SIG-M5 (cell line): ENCODE measurements at regions not wholly inside any gene's neighbourhood (a gene's known extent, or its start where the extent isn't known, plus 50 kb on each side); places are given as distances from the start of the nearest gene placed in this dataset.
A peak's percentile ranks its signal among the peaks of the same experiment; 100 is the strongest.
"Not testable (repeated sequence)": the region's sequence is repeated elsewhere in the genome, so short reads cannot be mapped to it uniquely, and the experiment has no call there.

ENCODE experiments used
- DNase-seq: peaks from one replicate; lab custom pipeline; 2025; lab: John Stamatoyannopoulos, UW

DNA sequence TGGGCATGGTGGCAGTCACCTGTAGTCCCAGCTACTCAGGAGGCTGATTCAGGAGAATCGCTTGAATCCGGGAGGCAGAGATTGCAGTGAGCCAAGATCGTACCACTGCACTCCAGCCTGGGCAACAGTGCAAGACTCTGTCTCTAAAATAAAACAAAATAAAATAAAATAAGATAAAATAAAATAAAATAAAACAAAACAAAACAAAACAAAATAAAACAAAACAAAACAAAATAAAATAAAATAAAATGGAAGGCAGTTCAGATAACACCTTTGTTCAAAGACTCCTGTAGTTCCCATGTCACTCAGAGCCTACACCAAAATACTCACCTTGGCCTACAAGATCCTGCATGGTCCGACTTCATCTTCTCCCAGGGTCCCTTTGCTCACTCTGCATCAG is 61.3 kb downstream of the SYF2 start:
- not testable (repeated sequence) for DNase-seq

- no peak for DNase-seq
Observed at GRCh38 chr1:25170439-25170838, 61.9 kb downstream of the SYF2 start.

DNA sequence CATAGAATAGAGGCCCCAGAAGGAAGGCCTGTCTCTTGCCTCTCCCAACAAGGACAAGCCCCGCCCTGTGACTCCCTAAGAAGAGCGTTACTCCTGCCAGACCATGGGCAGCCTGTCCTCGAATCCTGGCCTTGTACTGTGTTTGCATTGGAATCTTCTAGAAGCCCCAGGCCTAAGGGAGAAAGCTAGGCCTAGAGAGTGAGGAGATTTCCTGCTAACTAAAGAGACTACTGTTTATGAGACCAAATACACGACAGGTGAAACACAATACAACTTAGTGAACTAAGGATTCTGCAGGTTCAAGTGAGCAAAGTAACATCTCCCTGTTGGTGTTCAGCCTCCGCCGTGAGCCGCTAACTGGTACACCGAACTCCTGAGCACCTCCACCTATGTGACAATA is 62.7 kb downstream of the SYF2 start:
- DNase-seq, result no peak

DNA sequence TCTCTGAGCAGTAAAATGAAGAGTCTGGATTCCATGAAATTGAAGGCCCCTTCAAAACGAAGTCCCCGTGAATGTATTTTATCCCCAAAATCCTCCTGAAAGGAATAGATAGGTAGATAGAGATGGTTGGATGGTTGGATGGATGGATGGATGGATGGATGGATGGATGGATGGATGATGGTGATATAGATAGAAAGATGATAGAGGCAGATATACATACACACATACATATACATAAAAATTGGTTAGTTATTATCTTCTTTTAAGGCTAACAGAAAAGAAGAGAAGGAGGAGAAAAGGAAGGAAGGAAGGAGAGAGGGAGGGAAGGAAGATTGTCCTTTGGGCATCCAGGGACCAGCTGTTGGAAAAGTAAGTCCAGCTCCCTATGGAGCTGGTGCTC is 63.1 kb downstream of the SYF2 start:
- no peak for DNase-seq

GRCh38 chr1:25168193-25169071 is 63.9 kb downstream of the SYF2 start:
- DNase-seq, result no peak

GRCh38 chr1:25167269-25168192 is 64.8 kb downstream of the SYF2 start:
- DNase-seq, result no peak

- no peak for DNase-seq
Observed at GRCh38 chr1:25166847-25167246, 65.5 kb downstream of the SYF2 start.

DNA sequence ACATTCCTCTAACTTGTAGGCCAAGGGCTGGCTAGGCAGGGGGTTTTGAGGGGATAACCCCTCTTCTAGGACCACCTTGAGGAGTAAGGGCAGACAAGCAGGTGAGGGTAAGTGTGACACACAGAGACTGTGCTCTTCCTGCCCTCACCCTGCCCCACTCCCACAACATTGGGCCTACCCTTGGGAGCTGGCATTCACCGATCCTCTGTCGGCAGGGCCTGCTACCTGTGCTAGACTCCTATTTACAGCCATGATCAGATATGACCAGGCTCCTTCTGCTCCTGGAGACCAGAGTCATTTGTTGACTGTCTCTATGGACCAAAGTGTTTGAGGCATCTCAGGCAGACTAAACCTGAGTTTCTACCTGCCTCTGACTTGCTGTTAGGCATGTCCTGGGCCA is 68.3 kb downstream of the SYF2 start:
- DNase-seq, result no peak

DNA sequence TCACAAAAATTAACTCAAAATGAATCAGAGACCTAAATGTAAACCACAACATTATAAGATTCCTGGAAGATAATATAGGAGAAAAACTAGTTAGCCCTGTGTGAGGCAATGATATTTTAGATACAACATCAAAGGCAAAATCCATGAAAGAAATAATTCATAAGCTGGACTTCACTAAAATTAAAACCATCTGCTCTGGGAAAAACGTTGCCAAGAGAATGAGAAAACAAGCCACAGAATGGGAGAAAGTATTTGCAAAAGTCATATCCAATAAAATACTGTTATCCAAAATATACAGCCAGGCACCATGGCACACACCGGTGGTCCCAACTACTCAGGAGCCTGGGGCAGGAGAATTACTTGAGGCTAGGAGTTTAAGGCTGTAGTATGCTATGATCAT is 70.3 kb downstream of the SYF2 start:
- DNase-seq, result no peak

- no peak for DNase-seq
Observed at GRCh38 chr1:25157846-25158245, 74.5 kb downstream of the SYF2 start.

- no peak for DNase-seq
Observed at GRCh38 chr1:25150985-25151495, 81.3 kb downstream of the SYF2 start.

DNA sequence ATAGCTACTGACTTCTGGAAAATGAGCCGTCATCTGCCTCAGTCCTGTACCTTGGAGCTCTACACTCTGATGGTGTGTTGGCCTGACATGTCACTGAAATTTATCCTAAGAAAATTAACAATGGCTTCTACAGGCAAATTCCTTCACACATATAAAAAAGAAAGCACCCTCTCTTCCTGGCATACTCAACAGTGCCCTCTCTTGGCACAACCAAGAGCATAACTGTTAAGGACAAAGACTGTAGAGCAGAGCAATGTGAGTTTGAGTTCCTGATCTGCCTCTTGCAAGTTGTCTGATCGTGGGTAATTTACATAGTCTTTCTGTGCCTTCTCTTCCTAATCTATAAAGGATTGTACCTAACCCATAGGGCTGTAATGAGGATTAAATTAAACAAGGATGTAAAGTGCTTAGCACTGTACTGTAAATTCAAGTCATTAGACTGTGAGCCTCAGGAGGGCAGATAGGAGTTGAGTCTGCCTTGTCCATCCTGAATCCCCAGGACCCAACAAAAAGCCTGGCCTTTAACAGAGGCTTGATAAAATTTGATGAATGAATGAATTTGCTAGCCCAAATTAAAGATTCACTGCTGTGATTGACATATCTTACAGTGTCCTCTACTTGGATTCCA is 83.5 kb downstream of the SYF2 start:
- DNase-seq, result peak; percentile 17

DNA sequence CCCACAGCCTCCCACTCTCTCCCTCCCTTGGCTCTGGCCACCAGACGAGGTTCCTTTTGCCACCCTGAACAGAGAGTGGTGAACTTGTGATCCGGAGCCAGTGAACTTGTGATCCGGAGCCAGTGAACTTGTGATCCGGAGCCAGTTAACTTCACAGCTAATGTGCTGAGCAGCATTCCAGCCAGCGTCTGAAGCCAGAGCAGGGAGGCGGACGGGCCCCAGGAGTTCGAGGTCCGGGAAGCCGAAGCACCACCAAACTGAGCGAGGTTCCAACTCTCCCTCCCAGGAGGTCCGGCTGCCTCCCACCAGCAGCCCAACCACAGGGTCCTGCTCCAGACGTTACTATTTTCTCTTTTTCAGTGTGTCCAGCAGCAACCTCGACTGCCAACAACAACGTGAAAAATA is 85.8 kb downstream of the SYF2 start:
- DNase-seq, result no peak

DNA sequence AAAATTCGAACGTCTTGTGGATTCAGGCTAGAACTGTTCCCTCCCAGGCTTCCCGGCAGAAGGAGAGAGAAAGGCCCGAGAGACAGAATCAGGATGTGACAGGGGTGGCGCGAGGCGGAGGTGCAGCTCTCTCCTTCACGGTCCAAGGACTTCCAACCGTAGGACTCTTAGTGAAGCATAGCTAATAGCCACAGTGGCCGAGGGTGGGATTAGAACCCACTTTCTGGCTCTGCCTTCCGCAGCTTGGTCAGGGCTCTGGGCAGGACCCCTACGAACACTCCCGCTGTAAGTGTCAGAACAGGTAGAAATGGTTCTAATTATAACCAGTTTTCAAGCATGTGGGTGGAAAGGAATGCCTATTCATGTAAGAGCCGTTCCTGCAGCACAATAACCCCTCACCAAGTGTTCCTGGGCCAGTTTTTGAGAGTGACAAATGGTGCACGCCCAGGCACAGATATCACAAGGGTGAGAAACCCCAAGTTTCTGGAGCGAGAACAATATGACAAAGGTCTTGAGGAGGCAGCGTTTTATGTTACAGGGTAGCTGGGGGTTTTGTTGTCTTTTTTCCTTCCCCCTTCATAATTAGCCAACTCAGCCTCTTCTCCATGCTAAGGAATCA is 86.4 kb downstream of the SYF2 start:
- no peak for DNase-seq

- DNase-seq, result peak; percentile 47
Observed at GRCh38 chr1:25140073-25140797, 92.1 kb downstream of the SYF2 start.

- DNase-seq, result no peak
Observed at GRCh38 chr1:25137521-25138395, 94.5 kb downstream of the SYF2 start.

DNA sequence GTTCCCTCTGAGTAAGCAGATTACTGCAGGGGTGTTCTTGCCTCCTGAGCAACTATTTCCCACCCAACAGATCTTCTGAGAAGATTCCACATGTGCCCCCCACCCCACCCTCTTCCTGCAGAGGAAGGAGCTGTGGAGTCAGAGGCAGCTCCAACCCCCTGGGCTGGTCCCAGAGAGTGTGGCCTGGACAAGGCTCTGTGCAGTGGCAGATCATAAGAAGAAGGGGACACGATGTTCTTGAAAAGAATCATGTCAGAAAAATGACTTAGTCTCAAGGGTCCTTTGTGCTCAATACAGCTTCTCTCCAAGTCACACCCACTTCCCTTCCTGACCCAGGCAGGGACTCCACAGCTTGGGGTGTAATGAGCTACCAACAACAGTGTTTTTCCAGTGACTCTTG is 95.2 kb downstream of the SYF2 start:
- no peak for DNase-seq

DNA sequence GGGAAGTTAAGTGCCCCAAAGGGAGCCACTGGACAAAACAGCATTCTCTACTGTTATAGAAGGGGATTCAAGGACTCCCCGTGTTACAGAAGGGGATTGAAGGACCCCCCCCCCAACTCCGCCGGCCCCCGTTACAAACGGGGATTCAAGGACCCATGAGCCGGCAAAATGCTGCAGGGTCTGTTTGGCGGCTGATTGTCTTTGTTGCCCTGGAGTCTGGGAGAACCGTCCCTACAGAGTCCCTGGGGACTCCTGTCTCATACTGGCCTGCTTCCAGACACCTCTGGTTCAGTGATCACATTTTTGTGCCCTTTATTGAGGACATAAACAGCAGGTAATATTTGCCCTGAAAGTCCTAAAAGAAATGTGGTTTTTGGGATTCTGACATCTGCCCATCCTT is 96.4 kb downstream of the SYF2 start:
- no peak for DNase-seq

- DNase-seq, result no peak
Observed at GRCh38 chr1:25134801-25135461, 97.4 kb downstream of the SYF2 start.

DNA sequence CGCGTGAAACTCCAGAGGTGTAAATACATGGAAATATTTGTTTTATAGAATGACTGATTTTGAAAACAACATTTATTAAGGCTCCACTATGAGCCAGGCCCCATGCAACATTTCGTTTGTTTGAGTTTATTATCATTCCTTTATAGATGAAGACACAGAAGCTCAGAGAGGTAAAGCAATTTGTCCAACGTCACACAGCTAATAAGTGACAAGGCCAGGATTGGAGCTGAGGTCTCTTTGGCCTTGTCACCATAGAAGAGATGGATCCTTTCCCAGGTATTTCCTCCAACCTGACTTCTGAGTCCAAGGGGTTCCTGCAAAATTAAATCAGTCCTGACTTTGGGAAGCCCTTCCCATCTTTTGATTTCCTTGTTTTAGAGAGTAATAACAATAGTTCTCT is 98.0 kb downstream of the SYF2 start:
- DNase-seq, result no peak
